ENCODE measurements at regions not wholly inside any gene's neighbourhood (a gene's known extent, or its start where the extent isn't known, plus 50 kb on each side); places are given as distances from the start of the nearest gene placed in this dataset.

DNA sequence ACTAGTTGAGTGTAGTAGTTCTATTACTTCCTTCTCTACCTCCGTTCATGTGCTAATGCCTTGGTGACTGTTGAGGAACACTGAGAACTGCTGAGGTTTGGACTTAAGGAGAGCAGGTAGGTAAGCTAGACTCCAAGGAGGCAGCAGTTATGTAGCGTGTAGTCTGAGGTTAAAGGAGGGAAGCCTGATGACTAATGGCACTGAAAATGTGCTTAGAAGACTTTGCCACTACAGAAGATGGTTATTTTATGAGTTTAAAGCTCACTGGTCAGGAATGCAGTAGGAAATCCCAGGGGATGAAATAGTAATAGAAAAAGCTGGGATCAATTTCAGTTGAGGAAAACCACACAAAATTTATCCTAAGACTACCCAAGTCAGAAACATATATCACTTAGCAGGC, 1077.3 kb downstream of the RAPGEF2 start:
- no peak for TF ChIP-seq CTCF (optimal IDR thresholded peaks at IDR 0.05 in 1 of 3, IDR thresholded peaks at IDR 0.05 in 1 of 3, conservative IDR thresholded peaks at IDR 0.05 in 1 of 3; ENCODE audit: extremely low read depth in 1 of 3, insufficient read depth in 2 of 3, low read length in 3 of 3)
- no peak for TF ChIP-seq EZH2 (IDR thresholded peaks at IDR 0.05; ENCODE audit: low read length)

Measured in keratinocyte (primary cell).